Activated CD8-positive, alpha-beta T cell treated with anti-CD3 and anti-CD28 coated beads for 36 hours (primary cell): ENCODE measurements at regions not wholly inside any gene's neighbourhood (a gene's known extent, or its start where the extent isn't known, plus 50 kb on each side); places are given as distances from the start of the nearest gene placed in this dataset.

Experiments
- ATAC-seq: fragments of 200-7000 bp; cut with Tn5 transposase; one replicate; pipeline ENCODE4 v1.10.0; 2021; ENCODE audit warnings: mild to moderate bottlenecking, moderate library complexity
- CTCF ChIA-PET: fragments of 350-600 bp; sonication (Branson Sonifier 250); formaldehyde crosslinking; loops from one replicate; lab custom pipeline; 2021; ENCODE audit warnings: antibody characterized with exemption; lab: Charles Lee
- POLR2A ChIA-PET: fragments of 350-600 bp; sonication (Branson Sonifier 250); formaldehyde crosslinking; loops from one replicate; lab custom pipeline; 2021; ENCODE audit warnings: antibody characterized with exemption; lab: Charles Lee
- DNase-seq: peaks from one replicate; pipeline ENCODE4 v3.0.0-alpha.2; 2020
- H3K27ac Mint-ChIP-seq: one replicate; pipeline ENCODE4 v1.8.0; 2021; ENCODE audit warnings: mild to moderate bottlenecking, mixed read lengths
- H3K27me3 Mint-ChIP-seq: one replicate; pipeline ENCODE4 v1.8.0; 2021; ENCODE audit warnings: mixed read lengths
- H3K36me3 Mint-ChIP-seq: one replicate; pipeline ENCODE4 v1.8.0; 2021; ENCODE audit warnings: low read depth, mixed read lengths
- H3K4me1 Mint-ChIP-seq: one replicate; pipeline ENCODE4 v1.8.0; 2021; ENCODE audit warnings: low read depth, mixed read lengths
- H3K4me3 Mint-ChIP-seq: one replicate; pipeline ENCODE4 v1.8.0; 2021; ENCODE audit warnings: mild to moderate bottlenecking, moderate library complexity, mixed read lengths
- H3K9me3 Mint-ChIP-seq: one replicate; pipeline ENCODE4 v1.8.0; 2021; ENCODE audit warnings: mixed read lengths
- intact Hi-C: fragments of 100-400 bp; cut with micrococcal nuclease; formaldehyde crosslinking; loops from one replicate; pipeline ENCODE4 v1.10.0; 2022
- TF ChIP-seq, protein P1 (sequence below): fragments of 200-600 bp; IDR thresholded peaks from one replicate; pipeline ENCODE4 v1.8.0; 2022; ENCODE audit warnings: antibody characterized with exemption, mild to moderate bottlenecking

DNA sequence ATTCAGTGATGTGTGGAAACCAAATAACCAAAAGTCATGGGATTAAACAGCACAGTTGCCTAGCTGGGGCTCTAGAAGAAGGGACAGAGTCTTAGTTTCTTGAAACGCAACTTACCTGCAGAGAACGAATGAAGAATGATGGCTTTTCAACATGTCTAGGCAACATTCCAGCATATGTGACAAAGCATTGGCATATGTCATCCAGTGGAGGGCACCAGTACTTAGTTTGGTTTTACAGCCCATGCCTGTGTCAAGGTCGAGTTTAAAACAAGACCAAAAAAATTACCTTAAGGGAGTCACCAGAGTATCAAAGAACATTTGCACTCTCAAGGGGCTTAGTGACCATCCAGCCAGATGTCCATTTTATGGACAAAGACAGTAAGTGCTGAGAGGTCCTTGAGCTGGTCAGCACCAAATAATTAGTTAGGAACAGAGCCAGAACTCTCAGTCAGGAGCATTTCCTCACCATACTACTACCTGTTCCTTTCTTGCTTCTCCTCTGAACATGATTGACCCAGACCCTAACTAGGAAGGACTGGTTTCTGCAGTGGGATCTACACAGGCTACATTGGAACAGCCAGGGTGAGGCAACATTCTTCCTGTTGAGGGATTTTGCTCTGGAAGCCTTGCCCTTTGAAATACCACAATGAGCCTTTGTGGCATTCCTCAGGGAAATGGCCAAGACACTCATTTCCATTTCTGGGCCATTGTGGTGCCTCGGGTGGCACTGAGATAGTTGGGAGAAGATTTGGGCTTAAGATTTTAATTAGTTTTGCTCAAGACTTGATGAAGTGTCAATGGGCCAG lies 75.4 kb upstream of the ANKH start:
- ChIA-PET POLR2A (interaction anchor here (0.7 kb wide), 1 partner anchor 44 kb away, joined by 3 read pairs; no protein-coding TSS in a partner anchor), CTCF (interaction anchor here (0.5 to 4.2 kb wide), 11 partner anchors 9 to 220 kb away, joined by 3 to 40 read pairs (median 3); partner anchors contain the start of gene ANKH)
- peak; percentile 50 for DNase-seq
- Mint-ChIP-seq H3K27me3 (peaks cover 4% of the 10 kb centered on the region), H3K4me3 (no peak overlapping the region), H3K36me3 (no peaks in the 10 kb centered on the region), H3K4me1 (peaks cover 3% of the 10 kb centered on the region), H3K27ac (no peak overlapping the region), H3K9me3 (no peaks in the 10 kb centered on the region)
- peak; percentile 92 for ATAC-seq
- TF ChIP-seq, protein P1, sequence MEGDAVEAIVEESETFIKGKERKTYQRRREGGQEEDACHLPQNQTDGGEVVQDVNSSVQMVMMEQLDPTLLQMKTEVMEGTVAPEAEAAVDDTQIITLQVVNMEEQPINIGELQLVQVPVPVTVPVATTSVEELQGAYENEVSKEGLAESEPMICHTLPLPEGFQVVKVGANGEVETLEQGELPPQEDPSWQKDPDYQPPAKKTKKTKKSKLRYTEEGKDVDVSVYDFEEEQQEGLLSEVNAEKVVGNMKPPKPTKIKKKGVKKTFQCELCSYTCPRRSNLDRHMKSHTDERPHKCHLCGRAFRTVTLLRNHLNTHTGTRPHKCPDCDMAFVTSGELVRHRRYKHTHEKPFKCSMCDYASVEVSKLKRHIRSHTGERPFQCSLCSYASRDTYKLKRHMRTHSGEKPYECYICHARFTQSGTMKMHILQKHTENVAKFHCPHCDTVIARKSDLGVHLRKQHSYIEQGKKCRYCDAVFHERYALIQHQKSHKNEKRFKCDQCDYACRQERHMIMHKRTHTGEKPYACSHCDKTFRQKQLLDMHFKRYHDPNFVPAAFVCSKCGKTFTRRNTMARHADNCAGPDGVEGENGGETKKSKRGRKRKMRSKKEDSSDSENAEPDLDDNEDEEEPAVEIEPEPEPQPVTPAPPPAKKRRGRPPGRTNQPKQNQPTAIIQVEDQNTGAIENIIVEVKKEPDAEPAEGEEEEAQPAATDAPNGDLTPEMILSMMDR, result peak; percentile 33
- intact Hi-C loops, result loop anchor here (5.0 kb wide), 1 partner anchor 55 kb away; no protein-coding TSS in a partner anchor

- H3K27me3 Mint-ChIP-seq, result peaks cover 7% of the 10 kb centered on the region
- intact Hi-C loops, result loop anchor here (5.0 kb wide), 1 partner anchor 57 kb away; no protein-coding TSS in a partner anchor
- peaks cover 3% of the 10 kb centered on the region for H3K4me1 Mint-ChIP-seq
- ChIA-PET POLR2A (no interaction called here), CTCF (interaction anchor here (0.7 to 1.9 kb wide), 4 partner anchors 11 to 218 kb away, joined by 3 to 4 read pairs (median 3); no protein-coding TSS in a partner anchor)
- no peak for ATAC-seq
- H3K36me3 Mint-ChIP-seq, result no peaks in the 10 kb centered on the region
- H3K4me3 Mint-ChIP-seq, result no peak overlapping the region
- no peaks in the 10 kb centered on the region for H3K9me3 Mint-ChIP-seq
- no peak for DNase-seq
- no peak overlapping the region for H3K27ac Mint-ChIP-seq
- TF ChIP-seq, protein P1, result no peak
Observed at GRCh38 chr5:14945450-14945849, 73.9 kb upstream of the ANKH start.

DNA sequence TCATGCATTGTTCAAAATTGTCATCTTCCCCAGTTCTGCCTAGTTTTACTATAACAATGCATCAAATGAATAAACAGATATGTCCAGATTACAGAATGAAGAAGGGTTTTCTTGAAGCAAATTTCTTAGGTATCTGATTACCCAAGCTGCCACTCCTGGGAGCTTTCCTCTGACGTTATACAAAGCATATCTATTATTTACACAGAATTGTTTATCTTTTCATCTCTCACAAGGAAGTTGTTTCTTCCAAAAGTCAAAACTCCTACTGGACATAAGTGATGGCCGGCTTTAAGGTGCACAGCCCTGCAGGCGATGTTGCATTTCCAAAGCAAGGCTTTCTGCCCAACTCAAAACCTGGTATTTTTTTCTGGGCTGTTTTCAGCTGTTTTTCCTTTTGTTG lies 73.4 kb upstream of the ANKH start:
- no peak for DNase-seq
- Mint-ChIP-seq H3K9me3 (no peaks in the 10 kb centered on the region), H3K36me3 (no peaks in the 10 kb centered on the region), H3K4me1 (peaks cover 3% of the 10 kb centered on the region), H3K27ac (no peak overlapping the region), H3K4me3 (no peak overlapping the region), H3K27me3 (peaks cover 7% of the 10 kb centered on the region)
- intact Hi-C loops, result loop anchor here (5.0 kb wide), 1 partner anchor 57 kb away; no protein-coding TSS in a partner anchor
- POLR2A ChIA-PET, result no interaction called here
- no peak for ATAC-seq
- TF ChIP-seq, protein P1, result no peak
- CTCF ChIA-PET, result interaction anchor here (0.7 to 1.9 kb wide), 4 partner anchors 12 to 217 kb away, joined by 3 to 4 read pairs (median 3); no protein-coding TSS in a partner anchor

- CTCF ChIA-PET, result interaction anchor here (1.5 to 1.7 kb wide), 2 partner anchors 13 to 70 kb away, joined by 3 to 4 read pairs; no protein-coding TSS in a partner anchor
- ATAC-seq (no peak), DNase-seq (no peak)
- H3K4me1 Mint-ChIP-seq, result peaks cover 3% of the 10 kb centered on the region
- no peak overlapping the region for H3K4me3 Mint-ChIP-seq
- H3K27ac Mint-ChIP-seq, result no peak overlapping the region
- no peaks in the 10 kb centered on the region for H3K9me3 Mint-ChIP-seq
- peaks cover 7% of the 10 kb centered on the region for H3K27me3 Mint-ChIP-seq
- POLR2A ChIA-PET, result interaction anchor here (0.9 kb wide), 1 partner anchor 59 kb away, joined by 3 read pairs; no protein-coding TSS in a partner anchor
- H3K36me3 Mint-ChIP-seq, result no peaks in the 10 kb centered on the region
- intact Hi-C loops, result no loop called here
- TF ChIP-seq, protein P1, result no peak
Observed at GRCh38 chr5:14944350-14944739, 72.8 kb upstream of the ANKH start.

- Mint-ChIP-seq H3K27me3 (peaks cover 11% of the 10 kb centered on the region), H3K27ac (no peak overlapping the region), H3K36me3 (no peaks in the 10 kb centered on the region), H3K4me3 (no peak overlapping the region), H3K9me3 (no peaks in the 10 kb centered on the region), H3K4me1 (peaks cover 6% of the 10 kb centered on the region)
- TF ChIP-seq, protein P1, result no peak
- POLR2A ChIA-PET, result no interaction called here
- CTCF ChIA-PET, result interaction anchor here (1.2 to 1.7 kb wide), 2 partner anchors 27 to 61 kb away, joined by 3 to 5 read pairs; no protein-coding TSS in a partner anchor
- no peak for ATAC-seq
- intact Hi-C loops, result no loop called here
- DNase-seq, result no peak
Observed at GRCh38 chr5:14942212-14942611, 70.6 kb upstream of the ANKH start.
